Ascending aorta (tissue), 2 donors: ENCODE measurements at regions not wholly inside any gene's neighbourhood (a gene's known extent, or its start where the extent isn't known, plus 50 kb on each side); places are given as distances from the start of the nearest gene placed in this dataset.

Experiments used
- DNase-seq, 2 donors: peaks; one replicate each; pipeline ENCODE4 v3.0.0-alpha.2; 2019; ENCODE audit warnings: low spot score in 2 of 2
- H3K27ac ChIP-seq, 2 donors: fragments of 200-600 bp; sonication (generic); one replicate each; pipeline ENCODE4 v1.5.1; 2016 to 2017; ENCODE audit warnings: mild to moderate bottlenecking in 1 of 2
- H3K27me3 ChIP-seq: fragments of 200-600 bp; sonication (generic); one replicate; pipeline ENCODE4 v1.5.1; 2017
- H3K36me3 ChIP-seq, 2 donors: fragments of 200-600 bp; sonication (generic); one replicate each; pipeline ENCODE4 v1.5.1; 2016
- H3K4me1 ChIP-seq, 2 donors: fragments of 200-600 bp; sonication (generic); one replicate each; pipeline ENCODE4 v1.5.1; 2016 to 2017; ENCODE audit warnings: mild to moderate bottlenecking in 1 of 2
- H3K4me3 ChIP-seq, 2 donors: fragments of 200-600 bp; sonication (generic); one replicate each; pipeline ENCODE4 v1.5.1; 2016 to 2017; ENCODE audit warnings: mild to moderate bottlenecking in 1 of 2
- H3K9me3 ChIP-seq, 2 donors: fragments of 200-600 bp; sonication (generic); one replicate each; pipeline ENCODE4 v1.5.1; 2016
- CTCF ChIP-seq, 3 experiments: fragments of 200-600 bp in 2 of 3; fragments of 450-650 bp in 1 of 3; sonication (generic) in 2 of 3; IDR thresholded peaks; one replicate each; pipeline ENCODE4 v1.5.1; 2016 to 2019; ENCODE audit warnings: antibody characterized with exemption in 3 of 3, mild to moderate bottlenecking in 1 of 3, moderate library complexity in 1 of 3
- intact Hi-C: fragments of 100-400 bp; cut with DNase I; formaldehyde crosslinking; loops from one replicate; pipeline ENCODE4 v1.15.1; 2023

- H3K27me3 ChIP-seq = no peaks in the 10 kb centered on the region
- no peak for DNase-seq
- peaks cover 9% of the 10 kb centered on the region in 2 donors for H3K4me1 ChIP-seq
- peak overlapping the region; percentile 34 to 59 for H3K27ac ChIP-seq
- intact Hi-C loops = no loop called here
- no peak overlapping the region for H3K4me3 ChIP-seq
- TF ChIP-seq CTCF (IDR thresholded peaks at IDR 0.05) = no peak
- H3K36me3 ChIP-seq = no peaks in the 10 kb centered on the region
- no peaks in the 10 kb centered on the region for H3K9me3 ChIP-seq
These were observed 53.5 kb downstream of the ZNF608 start for GRCh38 chr5:124692950-124693349.

- DNase-seq = no peak
- no peak for TF ChIP-seq CTCF (IDR thresholded peaks at IDR 0.05)
- peaks cover 8 to 9% of the 10 kb centered on the region in 2 donors for H3K4me1 ChIP-seq
- no peaks in the 10 kb centered on the region for H3K36me3 ChIP-seq
- H3K27ac ChIP-seq = peak overlapping the region; percentile 34 to 59
- H3K27me3 ChIP-seq = no peaks in the 10 kb centered on the region
- no peak overlapping the region for H3K4me3 ChIP-seq
- intact Hi-C loops = no loop called here
- no peaks in the 10 kb centered on the region for H3K9me3 ChIP-seq
These were observed 54.1 kb downstream of the ZNF608 start for GRCh38 chr5:124692324-124692723.

GRCh38 chr5:124689653-124690052 lies 56.8 kb downstream of the ZNF608 start:
- Histone ChIP-seq H3K9me3 (no peaks in the 10 kb centered on the region), H3K4me3 (no peak overlapping the region), H3K27me3 (no peaks in the 10 kb centered on the region), H3K36me3 (no peaks in the 10 kb centered on the region), H3K4me1 (peaks cover 9 to 11% of the 10 kb centered on the region in 2 donors), H3K27ac (peak overlapping the region in 1 of 2 donors; percentile 8)
- TF ChIP-seq CTCF (IDR thresholded peaks at IDR 0.05) = no peak
- DNase-seq = no peak
- intact Hi-C loops = no loop called here

DNA sequence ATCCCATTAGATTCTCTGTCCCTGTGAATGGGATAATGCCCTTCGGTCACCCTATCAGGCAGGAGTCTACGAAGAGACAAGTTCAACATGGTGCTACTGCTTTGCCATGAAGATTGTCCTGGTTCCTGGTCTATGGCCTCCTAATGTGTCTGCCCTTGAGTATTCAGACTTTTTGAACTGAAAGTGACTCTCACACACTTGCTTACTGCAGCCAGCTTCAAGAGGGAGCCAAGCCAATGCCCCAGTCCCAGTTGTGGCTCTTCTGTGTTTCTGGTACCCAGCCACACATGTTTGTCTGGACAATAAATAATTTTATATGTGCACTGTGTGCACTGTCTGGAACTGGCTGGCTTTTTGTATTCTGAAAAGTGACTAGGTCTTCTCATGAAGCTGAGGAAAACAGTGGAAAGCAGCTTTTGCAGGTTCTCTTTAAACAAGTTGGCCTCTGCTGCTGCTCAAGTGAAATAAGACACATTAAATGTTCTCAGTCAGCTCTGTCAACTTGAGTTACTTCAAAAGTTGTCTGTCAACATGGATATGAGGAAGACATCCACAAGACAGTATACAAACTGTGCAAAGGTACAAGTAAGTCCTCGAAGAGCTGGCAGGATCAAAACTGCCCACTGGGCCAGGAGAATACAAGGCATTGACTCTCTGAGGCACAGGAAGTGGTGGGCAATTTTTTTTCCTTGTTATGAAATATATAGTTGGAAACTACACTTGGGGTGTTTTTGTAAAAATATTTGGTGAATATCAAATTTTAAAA lies 60.0 kb downstream of the ZNF608 start:
- Histone ChIP-seq H3K4me3 (no peak overlapping the region), H3K4me1 (peaks cover 0 to 3% of the 10 kb centered on the region in 2 donors), H3K36me3 (no peaks in the 10 kb centered on the region), H3K9me3 (no peaks in the 10 kb centered on the region), H3K27ac (peak overlapping the region; percentile 15 to 62), H3K27me3 (no peaks in the 10 kb centered on the region)
- DNase-seq = no peak
- intact Hi-C loops = no loop called here
- TF ChIP-seq CTCF (IDR thresholded peaks at IDR 0.05) = no peak

DNA sequence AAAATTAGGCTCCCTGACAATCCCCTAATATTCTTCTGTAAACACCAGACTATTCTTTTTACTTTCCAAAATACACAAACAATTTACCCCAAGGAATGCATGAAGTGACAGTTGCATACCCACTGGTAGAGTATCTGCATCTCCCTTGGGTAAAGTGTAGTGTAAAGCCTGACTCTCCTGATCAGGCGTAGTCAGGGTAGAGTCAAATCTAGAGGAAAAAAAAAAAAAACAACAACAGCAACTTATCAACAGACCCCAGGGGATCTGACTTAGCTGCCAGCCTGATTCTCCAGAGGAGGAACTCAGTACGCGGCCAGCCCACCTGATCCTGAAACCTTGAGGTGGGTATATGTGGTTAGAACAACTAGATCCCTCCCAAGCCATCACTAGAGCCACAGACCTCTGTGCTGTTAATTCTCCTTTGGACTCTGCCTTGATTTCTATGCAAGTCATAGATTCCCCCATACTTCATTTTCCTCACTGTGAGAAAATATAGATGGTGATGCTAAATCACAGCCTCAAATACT lies 61.0 kb downstream of the ZNF608 start:
- H3K36me3 ChIP-seq = no peaks in the 10 kb centered on the region
- H3K4me3 ChIP-seq = no peak overlapping the region
- no peak for DNase-seq
- H3K27ac ChIP-seq = peak overlapping the region in 1 of 2 donors; percentile 62
- H3K27me3 ChIP-seq = no peaks in the 10 kb centered on the region
- no peak for TF ChIP-seq CTCF (IDR thresholded peaks at IDR 0.05)
- intact Hi-C loops = no loop called here
- no peaks in the 10 kb centered on the region for H3K9me3 ChIP-seq
- H3K4me1 ChIP-seq = peaks cover 0 to 3% of the 10 kb centered on the region in 2 donors
